ENCODE measurements at regions not wholly inside any gene's neighbourhood (a gene's known extent, or its start where the extent isn't known, plus 50 kb on each side); places are given as distances from the start of the nearest gene placed in this dataset.

- H3K4me1 ChIP-seq (ENCODE audit: control insufficient read depth, insufficient read depth, low read depth, low read length): no peaks in the 10 kb centered on the region
- WGBS: 48% methylated on average over 6 of the region's 6 CpGs
Measured at GRCh38 chr3:64748244-64748904, 60.6 kb upstream of the ADAMTS9 start.

GRCh38 chr3:64747679-64748078, 59.9 kb upstream of the ADAMTS9 start:
- H3K9me3 ChIP-seq (ENCODE audit: control insufficient read depth, low read length): no peaks in the 10 kb centered on the region
- H4K8ac ChIP-seq (ENCODE audit: low read length): no peak overlapping the region
- no peaks in the 10 kb centered on the region for H3K4me1 ChIP-seq (ENCODE audit: control insufficient read depth, insufficient read depth, low read depth, low read length)
- no peak overlapping the region for H3K4me2 ChIP-seq (ENCODE audit: low read length, poor library complexity, severe bottlenecking)
- no peak overlapping the region for H3K27ac ChIP-seq (ENCODE audit: low read length, poor library complexity, severe bottlenecking)
- H2BK5ac ChIP-seq (ENCODE audit: low read depth, low read length, poor library complexity, severe bottlenecking): no peak overlapping the region
- no peak overlapping the region for H2BK120ac ChIP-seq (ENCODE audit: low read depth, low read length)
- H3K27me3 ChIP-seq (ENCODE audit: control insufficient read depth in 1 of 2, insufficient read depth in 1 of 2, low read length in 2 of 2): no peaks in the 10 kb centered on the region
- no peak overlapping the region for H3K9ac ChIP-seq (ENCODE audit: low read length)
- H3K79me1 ChIP-seq (replicated peaks; ENCODE audit: low read length, poor library complexity, severe bottlenecking): no peaks in the 10 kb centered on the region
- WGBS: 100% methylated on average over 1 of the region's 4 CpGs
- H3K23ac ChIP-seq (ENCODE audit: low read length in 2 of 2): no peak overlapping the region
- no peaks in the 10 kb centered on the region for H3K36me3 ChIP-seq (ENCODE audit: control insufficient read depth in 1 of 2, insufficient read depth in 2 of 2, low read depth in 1 of 2, low read length in 2 of 2)
- no peak overlapping the region for H2AK5ac ChIP-seq (ENCODE audit: low read length, severe bottlenecking)
- H3K4me3 ChIP-seq (ENCODE audit: insufficient read depth in 1 of 2, low read depth in 1 of 2, low read length in 2 of 2): no peak overlapping the region
- DNase-seq: no peak
- H2AFZ ChIP-seq (ENCODE audit: low read depth, low read length): no peak overlapping the region
- no peak overlapping the region for H3K14ac ChIP-seq (ENCODE audit: low read length in 2 of 2)
- H3K18ac ChIP-seq (ENCODE audit: low read depth in 1 of 2, low read length in 2 of 2): no peak overlapping the region
- no peak overlapping the region for H3K4ac ChIP-seq (ENCODE audit: low read depth in 1 of 2, low read length in 2 of 2)
- no peak overlapping the region for H4K91ac ChIP-seq (ENCODE audit: low read length)
- no peak overlapping the region for H2BK12ac ChIP-seq (ENCODE audit: low read length in 2 of 2)
- no peak overlapping the region for H2BK15ac ChIP-seq (ENCODE audit: low read depth, poor library complexity, severe bottlenecking)

More at GRCh38 chr3:64748244-64748904, 60.6 kb upstream of the ADAMTS9 start:
- DNase-seq: no peak
- Histone ChIP-seq H3K79me1 (replicated peaks; ENCODE audit: low read length, poor library complexity, severe bottlenecking) (no peaks in the 10 kb centered on the region), H3K9ac (ENCODE audit: low read length) (no peak overlapping the region), H3K9me3 (ENCODE audit: control insufficient read depth, low read length) (no peaks in the 10 kb centered on the region), H3K18ac (ENCODE audit: low read depth in 1 of 2, low read length in 2 of 2) (no peak overlapping the region), H2BK12ac (ENCODE audit: low read length in 2 of 2) (no peak overlapping the region), H2BK120ac (ENCODE audit: low read depth, low read length) (no peak overlapping the region), H2BK15ac (ENCODE audit: low read depth, poor library complexity, severe bottlenecking) (no peak overlapping the region), H3K23ac (ENCODE audit: low read length in 2 of 2) (no peak overlapping the region), H3K14ac (ENCODE audit: low read length in 2 of 2) (no peak overlapping the region), H3K4ac (ENCODE audit: low read depth in 1 of 2, low read length in 2 of 2) (no peak overlapping the region), H3K36me3 (ENCODE audit: control insufficient read depth in 1 of 2, insufficient read depth in 2 of 2, low read depth in 1 of 2, low read length in 2 of 2) (no peaks in the 10 kb centered on the region), H2AK5ac (ENCODE audit: low read length, severe bottlenecking) (no peak overlapping the region), H3K4me3 (ENCODE audit: insufficient read depth in 1 of 2, low read depth in 1 of 2, low read length in 2 of 2) (no peak overlapping the region), H4K8ac (ENCODE audit: low read length) (no peak overlapping the region), H3K27me3 (ENCODE audit: control insufficient read depth in 1 of 2, insufficient read depth in 1 of 2, low read length in 2 of 2) (no peaks in the 10 kb centered on the region), H4K91ac (ENCODE audit: low read length) (no peak overlapping the region), H3K27ac (ENCODE audit: low read length, poor library complexity, severe bottlenecking) (no peak overlapping the region), H2BK5ac (ENCODE audit: low read depth, low read length, poor library complexity, severe bottlenecking) (no peak overlapping the region), H2AFZ (ENCODE audit: low read depth, low read length) (no peak overlapping the region), H3K4me2 (ENCODE audit: low read length, poor library complexity, severe bottlenecking) (no peak overlapping the region)

- no peak overlapping the region for H3K18ac ChIP-seq (ENCODE audit: low read depth in 1 of 2, low read length in 2 of 2)
- H3K4me2 ChIP-seq (ENCODE audit: low read length, poor library complexity, severe bottlenecking): no peak overlapping the region
- H2BK120ac ChIP-seq (ENCODE audit: low read depth, low read length): no peak overlapping the region
- H3K27ac ChIP-seq (ENCODE audit: low read length, poor library complexity, severe bottlenecking): no peak overlapping the region
- H4K8ac ChIP-seq (ENCODE audit: low read length): no peak overlapping the region
- no peak overlapping the region for H2BK12ac ChIP-seq (ENCODE audit: low read length in 2 of 2)
- no CpG with 5 or more reads among the region's 4 CpGs for WGBS
- no peak overlapping the region for H3K4ac ChIP-seq (ENCODE audit: low read depth in 1 of 2, low read length in 2 of 2)
- no peak overlapping the region for H3K9ac ChIP-seq (ENCODE audit: low read length)
- no peak for DNase-seq
- no peak overlapping the region for H2BK15ac ChIP-seq (ENCODE audit: low read depth, poor library complexity, severe bottlenecking)
- no peaks in the 10 kb centered on the region for H3K9me3 ChIP-seq (ENCODE audit: control insufficient read depth, low read length)
- H3K4me1 ChIP-seq (ENCODE audit: control insufficient read depth, insufficient read depth, low read depth, low read length): no peaks in the 10 kb centered on the region
- H3K23ac ChIP-seq (ENCODE audit: low read length in 2 of 2): no peak overlapping the region
- no peak overlapping the region for H2BK5ac ChIP-seq (ENCODE audit: low read depth, low read length, poor library complexity, severe bottlenecking)
- no peaks in the 10 kb centered on the region for H3K79me1 ChIP-seq (replicated peaks; ENCODE audit: low read length, poor library complexity, severe bottlenecking)
- H3K4me3 ChIP-seq (ENCODE audit: insufficient read depth in 1 of 2, low read depth in 1 of 2, low read length in 2 of 2): no peak overlapping the region
- no peak overlapping the region for H2AFZ ChIP-seq (ENCODE audit: low read depth, low read length)
- no peak overlapping the region for H2AK5ac ChIP-seq (ENCODE audit: low read length, severe bottlenecking)
- no peaks in the 10 kb centered on the region for H3K27me3 ChIP-seq (ENCODE audit: control insufficient read depth in 1 of 2, insufficient read depth in 1 of 2, low read length in 2 of 2)
- H4K91ac ChIP-seq (ENCODE audit: low read length): no peak overlapping the region
- H3K36me3 ChIP-seq (ENCODE audit: control insufficient read depth in 1 of 2, insufficient read depth in 2 of 2, low read depth in 1 of 2, low read length in 2 of 2): no peaks in the 10 kb centered on the region
- H3K14ac ChIP-seq (ENCODE audit: low read length in 2 of 2): no peak overlapping the region
Measured at GRCh38 chr3:64743887-64744243, 56.1 kb upstream of the ADAMTS9 start.

- Histone ChIP-seq H4K8ac (ENCODE audit: low read length) (no peak overlapping the region), H3K4me2 (ENCODE audit: low read length, poor library complexity, severe bottlenecking) (no peak overlapping the region), H3K27me3 (ENCODE audit: control insufficient read depth in 1 of 2, insufficient read depth in 1 of 2, low read length in 2 of 2) (no peaks in the 10 kb centered on the region), H2BK15ac (ENCODE audit: low read depth, poor library complexity, severe bottlenecking) (no peak overlapping the region), H3K14ac (ENCODE audit: low read length in 2 of 2) (no peak overlapping the region), H2AFZ (ENCODE audit: low read depth, low read length) (no peak overlapping the region), H2BK5ac (ENCODE audit: low read depth, low read length, poor library complexity, severe bottlenecking) (no peak overlapping the region), H3K36me3 (ENCODE audit: control insufficient read depth in 1 of 2, insufficient read depth in 2 of 2, low read depth in 1 of 2, low read length in 2 of 2) (no peaks in the 10 kb centered on the region), H3K9ac (ENCODE audit: low read length) (no peak overlapping the region), H3K9me3 (ENCODE audit: control insufficient read depth, low read length) (no peaks in the 10 kb centered on the region), H3K23ac (ENCODE audit: low read length in 2 of 2) (no peak overlapping the region), H2BK120ac (ENCODE audit: low read depth, low read length) (no peak overlapping the region), H3K4me1 (ENCODE audit: control insufficient read depth, insufficient read depth, low read depth, low read length) (no peaks in the 10 kb centered on the region), H2BK12ac (ENCODE audit: low read length in 2 of 2) (no peak overlapping the region), H2AK5ac (ENCODE audit: low read length, severe bottlenecking) (no peak overlapping the region), H3K27ac (ENCODE audit: low read length, poor library complexity, severe bottlenecking) (no peak overlapping the region), H3K18ac (ENCODE audit: low read depth in 1 of 2, low read length in 2 of 2) (no peak overlapping the region), H3K79me1 (replicated peaks; ENCODE audit: low read length, poor library complexity, severe bottlenecking) (no peaks in the 10 kb centered on the region), H3K4me3 (ENCODE audit: insufficient read depth in 1 of 2, low read depth in 1 of 2, low read length in 2 of 2) (no peak overlapping the region), H4K91ac (ENCODE audit: low read length) (no peak overlapping the region), H3K4ac (ENCODE audit: low read depth in 1 of 2, low read length in 2 of 2) (no peak overlapping the region)
- DNase-seq: no peak
- WGBS: 100% methylated on average over 2 of the region's 5 CpGs
Measured at GRCh38 chr3:64743156-64743886, 55.5 kb upstream of the ADAMTS9 start.
